Erythroblast (primary cell): ENCODE measurements at regions not wholly inside any gene's neighbourhood (a gene's known extent, or its start where the extent isn't known, plus 50 kb on each side); places are given as distances from the start of the nearest gene placed in this dataset.

Source experiments
- DNase-seq, 2 experiments: peaks; one replicate each; lab custom pipeline; 2025; lab: John Stamatoyannopoulos, UW
- GATA1 ChIP-seq: IDR thresholded peaks from 2 replicates; pipeline ENCODE4 v1.6.1; 2011; ENCODE audit warnings: low read depth, mild to moderate bottlenecking, control low read depth, low read length, moderate library complexity
- POLR2A ChIP-seq: IDR thresholded peaks from 2 replicates; pipeline ENCODE4 v1.6.1; 2011; ENCODE audit warnings: mild to moderate bottlenecking, low read length

DNA sequence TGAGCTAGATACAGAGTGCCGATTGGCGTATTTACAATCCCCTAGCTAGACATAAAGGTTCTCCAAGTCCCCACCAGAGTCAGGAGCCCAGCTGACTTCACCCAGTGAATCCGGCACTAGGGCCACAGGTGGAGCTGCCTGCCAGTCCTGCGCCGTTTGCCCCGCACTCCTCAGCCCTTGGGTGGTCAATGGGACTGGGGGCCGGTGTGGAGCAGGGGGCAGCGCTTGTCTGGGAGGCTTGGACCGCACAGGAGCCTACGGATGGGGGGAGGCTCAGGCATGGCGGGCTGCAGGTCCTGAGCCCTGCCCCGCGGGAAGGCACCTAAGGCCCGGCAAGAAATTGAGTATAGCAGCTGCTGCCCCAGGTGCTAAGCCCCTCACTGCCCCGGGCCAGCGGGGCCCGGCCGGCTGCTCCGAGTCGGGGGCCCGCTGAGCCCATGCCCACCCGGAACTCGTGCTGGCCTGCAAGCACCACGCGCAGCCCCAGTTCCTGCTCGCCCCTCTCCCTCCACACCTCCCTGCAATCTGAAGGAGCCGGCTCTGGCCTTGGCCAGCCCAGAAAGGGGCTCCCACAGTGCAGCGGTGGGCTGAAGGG lies 1113.8 kb upstream of the LRRTM3 start:
- DNase-seq: no peak
- no peak for TF ChIP-seq POLR2A
- no peak for TF ChIP-seq GATA1

DNA sequence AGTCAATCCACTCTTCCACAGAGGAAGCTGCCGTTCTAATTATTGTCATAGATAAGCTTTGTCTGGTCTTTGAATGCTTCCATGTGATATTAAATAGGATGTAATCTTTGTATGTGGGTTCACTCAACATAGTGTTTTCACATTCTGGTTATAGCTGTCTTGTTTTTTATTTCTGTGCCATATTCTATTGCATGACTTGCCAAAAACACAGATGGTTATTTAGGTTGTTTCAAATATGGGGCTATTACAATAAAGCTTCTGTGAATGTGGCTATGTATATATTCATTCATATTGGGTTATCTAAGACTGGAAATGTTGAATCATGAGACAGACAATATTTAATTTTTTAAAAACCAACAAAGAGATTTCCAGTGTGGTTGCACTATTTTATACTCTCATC lies 1109.3 kb upstream of the LRRTM3 start:
- no peak for TF ChIP-seq GATA1
- no peak for TF ChIP-seq POLR2A
- DNase-seq: no peak

GRCh38 chr10:65818990-65819389 lies 1106.8 kb upstream of the LRRTM3 start:
- TF ChIP-seq POLR2A: no peak
- TF ChIP-seq GATA1: no peak
- no peak for DNase-seq

DNA sequence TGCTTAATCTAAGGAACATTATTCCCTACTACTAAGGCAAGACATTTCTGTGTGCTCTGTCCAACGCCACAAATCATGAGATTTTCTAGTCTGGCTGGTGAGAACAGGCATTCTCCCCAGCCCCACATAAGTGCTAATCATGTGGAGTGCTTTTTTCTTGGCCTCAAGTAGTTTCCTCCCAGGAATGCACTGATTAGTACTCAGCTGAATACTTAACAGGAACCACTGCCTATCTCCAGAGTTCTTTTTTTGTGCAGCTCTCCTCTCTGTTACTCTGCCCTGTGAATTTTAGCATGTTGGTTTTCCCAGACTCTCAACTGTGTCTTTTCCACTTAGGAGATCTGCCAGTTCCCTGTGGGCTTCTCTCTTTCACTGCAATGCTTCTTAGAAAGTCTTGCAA lies 1098.5 kb upstream of the LRRTM3 start:
- no peak for TF ChIP-seq POLR2A
- TF ChIP-seq GATA1: no peak
- no peak for DNase-seq

GRCh38 chr10:65838811-65839210 lies 1087.0 kb upstream of the LRRTM3 start:
- TF ChIP-seq POLR2A: no peak
- TF ChIP-seq GATA1: no peak
- no peak for DNase-seq

DNA sequence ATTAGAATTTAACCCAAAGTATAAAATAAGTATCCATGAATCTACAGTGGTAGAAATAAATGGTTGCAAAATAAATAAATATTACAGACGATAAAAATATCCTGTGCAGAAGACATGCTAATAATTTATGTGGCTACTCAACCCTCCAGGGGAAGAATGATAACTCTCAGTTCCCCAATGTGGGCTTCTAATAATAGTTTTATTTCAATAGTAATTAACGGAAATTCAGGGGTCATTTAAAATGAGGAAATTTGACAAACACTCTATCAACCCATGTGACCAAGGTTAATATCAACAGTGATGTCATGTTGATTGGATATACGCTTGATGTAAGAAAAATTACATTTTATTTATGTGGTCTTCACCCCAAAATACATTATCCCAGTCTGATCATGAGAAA lies 1082.6 kb upstream of the LRRTM3 start:
- no peak for DNase-seq
- TF ChIP-seq GATA1 (no peak), POLR2A (no peak)

- no peak for DNase-seq
- no peak for TF ChIP-seq POLR2A
- TF ChIP-seq GATA1: no peak
These were observed 1079.9 kb upstream of the LRRTM3 start for GRCh38 chr10:65845916-65846315.

DNA sequence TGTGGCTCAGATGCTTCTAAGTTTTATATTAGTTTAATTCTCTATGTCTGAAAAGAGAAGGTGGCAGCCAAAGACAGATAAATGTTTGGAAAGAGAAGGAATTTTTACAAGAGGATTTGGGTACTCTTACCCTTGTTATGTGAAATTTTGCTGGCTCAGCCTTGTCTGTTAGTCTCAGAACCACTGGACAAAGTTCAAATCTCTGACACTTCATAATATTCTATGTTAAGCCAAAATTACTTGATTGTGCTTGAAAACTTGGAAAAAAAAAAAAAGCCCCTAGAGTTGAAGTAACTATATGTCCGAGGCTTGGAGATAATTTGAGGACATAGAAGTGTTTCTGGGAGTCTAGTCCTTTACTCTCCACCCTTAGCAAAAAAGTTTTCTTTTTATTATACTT lies 1079.3 kb upstream of the LRRTM3 start:
- DNase-seq: no peak
- TF ChIP-seq GATA1 (no peak), POLR2A (no peak)

DNA sequence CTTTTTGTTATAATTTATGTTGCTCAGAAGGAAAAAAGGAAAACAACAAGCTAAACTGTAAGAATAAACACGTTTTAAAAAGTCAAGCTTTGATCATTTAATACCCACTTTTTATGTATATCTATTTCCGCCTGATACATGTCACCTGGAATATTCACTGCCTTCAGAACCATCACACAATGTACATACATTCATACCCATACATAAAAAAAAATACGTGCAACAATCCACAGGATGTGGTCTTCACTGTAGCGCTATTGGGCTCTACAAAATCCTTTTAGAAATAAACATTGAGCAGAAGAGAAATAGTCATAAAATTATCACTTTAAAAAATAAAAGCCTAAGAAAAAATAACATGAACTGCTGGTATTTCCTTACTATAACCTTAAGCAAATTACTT lies 1078.9 kb upstream of the LRRTM3 start:
- no peak for DNase-seq
- TF ChIP-seq GATA1 (no peak), POLR2A (no peak)

DNA sequence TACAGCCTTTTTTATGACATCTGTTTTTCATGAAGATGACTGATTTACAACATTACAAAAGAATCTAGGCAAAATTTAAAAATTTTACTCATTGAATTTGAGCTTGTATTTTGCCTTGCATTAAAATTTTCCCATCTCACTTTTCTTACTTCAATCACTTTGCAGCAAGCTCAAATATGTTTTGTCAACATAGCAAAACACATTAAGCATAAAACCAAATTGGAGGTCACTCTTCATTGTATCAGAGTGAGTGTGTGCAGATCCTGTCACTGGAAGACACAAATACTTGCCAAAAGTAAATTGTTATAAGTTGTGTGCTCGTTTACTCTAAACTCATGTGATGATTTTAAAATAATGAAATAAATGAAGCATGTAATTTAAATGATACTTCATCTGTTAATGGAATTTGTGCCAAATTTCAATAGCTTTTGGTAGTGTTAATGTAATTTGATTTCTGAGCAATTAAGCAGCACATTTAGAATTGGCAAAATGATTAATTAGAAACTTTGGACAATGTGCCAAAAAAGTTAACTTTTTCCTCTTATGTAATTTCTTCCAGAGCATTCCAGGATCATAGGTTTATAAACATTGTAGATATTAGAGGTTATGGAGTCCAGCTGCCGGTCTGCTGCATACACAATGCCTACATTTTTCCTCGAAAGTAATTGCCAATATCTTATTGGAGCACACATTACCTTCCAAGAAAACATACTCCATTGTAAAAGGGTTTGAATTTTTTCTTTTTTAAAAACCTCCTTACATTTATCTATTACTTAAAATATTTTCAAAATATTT lies 1078.2 kb upstream of the LRRTM3 start:
- no peak for DNase-seq
- no peak for TF ChIP-seq GATA1
- no peak for TF ChIP-seq POLR2A

- TF ChIP-seq GATA1: no peak
- no peak for TF ChIP-seq POLR2A
- DNase-seq: no peak
These were observed 1067.0 kb upstream of the LRRTM3 start for GRCh38 chr10:65858841-65859240.

DNA sequence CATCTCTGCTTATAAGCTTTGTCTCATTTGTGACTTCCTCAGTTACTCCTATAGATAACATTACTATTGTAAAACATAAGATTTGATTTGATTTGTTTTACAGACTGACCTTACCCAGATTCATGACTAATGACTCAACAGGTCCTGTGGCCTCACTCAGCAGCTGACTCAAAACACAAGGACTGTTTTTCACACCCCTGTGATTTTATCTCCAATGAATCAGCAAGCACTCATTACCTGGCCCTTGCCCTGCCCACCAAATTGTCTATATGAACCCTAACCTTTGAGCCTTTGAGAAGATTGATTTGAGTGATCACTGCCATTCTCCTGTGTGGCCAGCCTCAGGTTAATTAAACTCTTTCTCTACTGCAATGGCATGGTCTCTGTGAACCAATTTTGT lies 1064.6 kb upstream of the LRRTM3 start:
- no peak for DNase-seq
- TF ChIP-seq GATA1 (no peak), POLR2A (no peak)
